PC-3 (cell line): ENCODE measurements at regions not wholly inside any gene's neighbourhood (a gene's known extent, or its start where the extent isn't known, plus 50 kb on each side); places are given as distances from the start of the nearest gene placed in this dataset.

Experiments
- CTCF ChIP-seq: fragments of 300-600 bp; sonication (generic); conservative IDR thresholded peaks from 2 replicates; pipeline ENCODE4 v1.5.1; 2017; ENCODE audit warnings: antibody characterized with exemption, low read depth, mild to moderate bottlenecking, low read length
- EZH2 ChIP-seq: fragments of 300-600 bp; sonication (generic); IDR thresholded peaks from one replicate; pipeline ENCODE4 v1.6.1; 2017; ENCODE audit warnings: antibody characterized with exemption, mild to moderate bottlenecking, low read length; ENCODE audit not compliant: unreplicated experiment
- EZH2phosphoT487 ChIP-seq: fragments of 300-600 bp; sonication (generic); IDR thresholded peaks from 2 replicates; pipeline ENCODE4 v1.6.1; 2018; ENCODE audit warnings: mild to moderate bottlenecking, antibody characterized with exemption, low read length, borderline replicate concordance

- TF ChIP-seq CTCF (no peak), EZH2 (no peak), EZH2phosphoT487 (no peak)
Observed at GRCh38 chr7:47145186-47145725, 436.7 kb downstream of the TNS3 start.
